B cell (primary cell): ENCODE measurements at regions not wholly inside any gene's neighbourhood (a gene's known extent, or its start where the extent isn't known, plus 50 kb on each side); places are given as distances from the start of the nearest gene placed in this dataset.

Experiments used
- ATAC-seq: fragments of 200-7000 bp; cut with Tn5 transposase; one replicate; pipeline ENCODE4 v1.10.0; 2021; ENCODE audit warnings: low read depth, mild to moderate bottlenecking, moderate number of reproducible peaks, moderate library complexity
- CTCF ChIA-PET: fragments of 350-600 bp; sonication (Branson Sonifier 250); formaldehyde crosslinking; loops from one replicate; lab custom pipeline; 2021; ENCODE audit warnings: antibody characterized with exemption, inconsistent platforms; lab: Charles Lee
- POLR2A ChIA-PET: fragments of 350-600 bp; sonication (Branson Sonifier 250); formaldehyde crosslinking; loops from one replicate; lab custom pipeline; 2021; ENCODE audit warnings: antibody characterized with exemption; lab: Charles Lee
- DNase-seq: peaks from one replicate; pipeline ENCODE4 v3.0.0; 2013
- H2AFZ ChIP-seq: 2 replicates; pipeline ENCODE4 v1.6.1; 2012; ENCODE audit warnings: mild to moderate bottlenecking, low read depth, low read length; ENCODE audit not compliant: insufficient read depth, poor library complexity, severe bottlenecking
- H3K27ac ChIP-seq, 2 donors: 1 replicate in 1 of 2; 2 replicates in 1 of 2; pipeline ENCODE4 v1.5.1; 2012 to 2013; ENCODE audit warnings: low read length in 2 of 2, mild to moderate bottlenecking in 2 of 2, moderate library complexity in 1 of 2
- H3K27me3 ChIP-seq, 4 experiments: fragments of 200-600 bp in 1 of 4; sonication (generic) in 1 of 4; replicated peaks in 1 of 4; 1 replicate in 2 of 4; 2 replicates in 2 of 4; pipeline versions ENCODE4 v1.6.1 to v1.7.0; 2013 to 2016; ENCODE audit warnings: low read length in 3 of 4, mild to moderate bottlenecking in 2 of 4, mixed read lengths in 1 of 4, moderate library complexity in 1 of 4; ENCODE audit not compliant: insufficient read depth in 4 of 4, control insufficient read depth in 3 of 4; ENCODE audit errors: control extremely low read depth in 1 of 4
- H3K36me3 ChIP-seq, 2 experiments: replicated peaks in 1 of 2; 1 replicate in 1 of 2; 2 replicates in 1 of 2; pipeline versions ENCODE4 v1.6.1 to v1.7.1; 2013; ENCODE audit warnings: low read length in 1 of 2; ENCODE audit not compliant: insufficient read depth in 2 of 2, control insufficient read depth in 1 of 2; ENCODE audit errors: control extremely low read depth in 1 of 2, extremely low read depth in 1 of 2
- H3K4me1 ChIP-seq, 2 donors: fragments of 200-600 bp in 1 of 2; sonication (generic) in 1 of 2; 1 replicate in 1 of 2; 2 replicates in 1 of 2; pipeline versions ENCODE4 v1.5.1 to v1.6.1; 2013 to 2017; ENCODE audit warnings: low read length in 2 of 2; ENCODE audit not compliant: control insufficient read depth in 2 of 2, insufficient read depth in 2 of 2
- H3K4me2 ChIP-seq: replicated peaks from 2 replicates; pipeline ENCODE3; 2012; ENCODE audit warnings: mild to moderate bottlenecking, low read depth, low read length; ENCODE audit not compliant: poor library complexity, severe bottlenecking
- H3K4me3 ChIP-seq, 5 experiments: fragments of 200-600 bp in 1 of 5; sonication (generic) in 1 of 5; 1 replicate in 3 of 5; 2 replicates in 2 of 5; pipeline versions ENCODE4 v1.5.1 to v1.7.0; 2011 to 2016; ENCODE audit warnings: low read length in 4 of 5, mild to moderate bottlenecking in 4 of 5, low read depth in 2 of 5, control low read depth in 1 of 5, moderate library complexity in 1 of 5; ENCODE audit not compliant: insufficient read depth in 1 of 5; ENCODE audit errors: control extremely low read depth in 1 of 5, extremely low read depth in 1 of 5
- H3K79me2 ChIP-seq: fragments of 200-600 bp; sonication (generic); one replicate; pipeline ENCODE4 v1.6.0; 2016; ENCODE audit warnings: low read length; ENCODE audit not compliant: control insufficient read depth, insufficient read depth
- H3K9ac ChIP-seq: fragments of 200-600 bp; sonication (generic); 2 replicates; pipeline ENCODE4 v1.6.1; 2017; ENCODE audit warnings: mild to moderate bottlenecking, low read length, moderate library complexity
- H3K9me3 ChIP-seq, 3 donors: one replicate each; pipeline versions ENCODE4 v1.6.1 to v1.7.1; 2013; ENCODE audit warnings: low read length in 2 of 3; ENCODE audit not compliant: control insufficient read depth in 2 of 3, insufficient read depth in 1 of 3; ENCODE audit errors: control extremely low read depth in 1 of 3
- H4K20me1 ChIP-seq: 2 replicates; pipeline ENCODE4 v1.6.0; 2012; ENCODE audit warnings: mild to moderate bottlenecking, low read length; ENCODE audit not compliant: insufficient read depth, control insufficient read depth, poor library complexity, severe bottlenecking
- H3K27ac Mint-ChIP-seq: one replicate; pipeline ENCODE4 v1.8.0; 2021; ENCODE audit warnings: mixed read lengths
- H3K27me3 Mint-ChIP-seq: one replicate; pipeline ENCODE4 v1.8.0; 2021; ENCODE audit warnings: mixed read lengths
- H3K4me1 Mint-ChIP-seq: one replicate; pipeline ENCODE4 v1.8.0; 2021; ENCODE audit warnings: mixed read lengths
- H3K4me3 Mint-ChIP-seq: one replicate; pipeline ENCODE4 v1.8.0; 2021; ENCODE audit warnings: mixed read lengths
- H3K9me3 Mint-ChIP-seq: one replicate; pipeline ENCODE4 v1.8.0; 2022; ENCODE audit warnings: mixed read lengths; ENCODE audit not compliant: insufficient read depth
- EZH2 ChIP-seq: IDR thresholded peaks from 2 replicates; pipeline ENCODE4 v1.6.1; 2012; ENCODE audit warnings: borderline replicate concordance, low read depth, mild to moderate bottlenecking, moderate library complexity, low read length; ENCODE audit not compliant: insufficient read depth, poor library complexity, severe bottlenecking
- WGBS: methylation state at CpG from one replicate; pipeline ENCODE4 v1.1.5; 2013; ENCODE audit warnings: missing lambda C conversion rate; ENCODE audit not compliant: insufficient coverage; 5-methylcytosine and 5-hydroxymethylcytosine counted together
- intact Hi-C: fragments of 100-400 bp; cut with micrococcal nuclease; formaldehyde crosslinking; loops from one replicate; pipeline ENCODE4 v1.10.0; 2022
- TF ChIP-seq, protein P1 (sequence below): fragments of 200-600 bp; IDR thresholded peaks from one replicate; pipeline ENCODE4 v1.8.0; 2022; ENCODE audit warnings: antibody characterized with exemption, mild to moderate bottlenecking

DNA sequence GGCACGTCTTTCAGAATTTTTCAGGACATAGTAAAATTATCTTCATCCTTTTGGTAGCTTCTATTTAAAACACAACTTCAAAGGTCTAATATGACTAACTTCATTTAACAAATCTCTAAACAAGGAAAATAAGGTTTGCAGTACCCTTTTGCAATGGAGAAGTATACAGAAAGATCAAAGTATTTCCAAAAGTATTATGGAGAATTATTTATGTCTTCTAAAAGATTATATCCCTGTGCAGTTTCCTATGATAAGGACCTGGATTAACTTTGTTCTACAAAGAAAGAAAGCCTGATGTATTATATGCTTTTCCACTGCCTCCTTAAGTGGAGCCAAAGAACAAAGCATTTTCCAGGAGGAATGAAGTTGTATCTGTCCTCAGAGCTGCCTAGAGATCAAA, 353.0 kb upstream of the RUNX1 start:
- Histone ChIP-seq H4K20me1 (no peaks in the 10 kb centered on the region), H3K9me3 (no peaks in the 10 kb centered on the region), H3K27ac (no peak overlapping the region), H3K9ac (no peak overlapping the region), H2AFZ (no peak overlapping the region), H3K79me2 (no peaks in the 10 kb centered on the region), H3K4me3 (no peak overlapping the region), H3K4me1 (no peaks in the 10 kb centered on the region), H3K4me2 (no peak overlapping the region), H3K36me3 (no peaks in the 10 kb centered on the region), H3K27me3 (peaks cover 0 to 5% (median 2%) of the 10 kb centered on the region in 4 experiments)
- ChIA-PET CTCF (interaction anchor here (1.1 to 4.4 kb wide), 15 partner anchors 10 to 709 kb away, joined by 3 to 78 read pairs (median 10); no protein-coding TSS in a partner anchor), POLR2A (interaction anchor here (2.8 kb wide), 1 partner anchor 512 kb away, joined by 14 read pairs; no protein-coding TSS in a partner anchor)
- H3K27me3 Mint-ChIP-seq = peaks cover 14% of the 10 kb centered on the region
- TF ChIP-seq, protein P1, sequence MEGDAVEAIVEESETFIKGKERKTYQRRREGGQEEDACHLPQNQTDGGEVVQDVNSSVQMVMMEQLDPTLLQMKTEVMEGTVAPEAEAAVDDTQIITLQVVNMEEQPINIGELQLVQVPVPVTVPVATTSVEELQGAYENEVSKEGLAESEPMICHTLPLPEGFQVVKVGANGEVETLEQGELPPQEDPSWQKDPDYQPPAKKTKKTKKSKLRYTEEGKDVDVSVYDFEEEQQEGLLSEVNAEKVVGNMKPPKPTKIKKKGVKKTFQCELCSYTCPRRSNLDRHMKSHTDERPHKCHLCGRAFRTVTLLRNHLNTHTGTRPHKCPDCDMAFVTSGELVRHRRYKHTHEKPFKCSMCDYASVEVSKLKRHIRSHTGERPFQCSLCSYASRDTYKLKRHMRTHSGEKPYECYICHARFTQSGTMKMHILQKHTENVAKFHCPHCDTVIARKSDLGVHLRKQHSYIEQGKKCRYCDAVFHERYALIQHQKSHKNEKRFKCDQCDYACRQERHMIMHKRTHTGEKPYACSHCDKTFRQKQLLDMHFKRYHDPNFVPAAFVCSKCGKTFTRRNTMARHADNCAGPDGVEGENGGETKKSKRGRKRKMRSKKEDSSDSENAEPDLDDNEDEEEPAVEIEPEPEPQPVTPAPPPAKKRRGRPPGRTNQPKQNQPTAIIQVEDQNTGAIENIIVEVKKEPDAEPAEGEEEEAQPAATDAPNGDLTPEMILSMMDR = no peak
- no peak for TF ChIP-seq EZH2
- no peak for DNase-seq
- no peak overlapping the region for H3K27ac Mint-ChIP-seq
- intact Hi-C loops = loop anchor here (10.0 kb wide), 2 partner anchors 213 to 623 kb away; no protein-coding TSS in a partner anchor
- peaks cover 2% of the 10 kb centered on the region for H3K4me1 Mint-ChIP-seq
- no peak for ATAC-seq
- no CpG with 5 or more reads among the region's 1 CpG for WGBS
- H3K4me3 Mint-ChIP-seq = no peak overlapping the region
- H3K9me3 Mint-ChIP-seq = no peaks in the 10 kb centered on the region

DNA sequence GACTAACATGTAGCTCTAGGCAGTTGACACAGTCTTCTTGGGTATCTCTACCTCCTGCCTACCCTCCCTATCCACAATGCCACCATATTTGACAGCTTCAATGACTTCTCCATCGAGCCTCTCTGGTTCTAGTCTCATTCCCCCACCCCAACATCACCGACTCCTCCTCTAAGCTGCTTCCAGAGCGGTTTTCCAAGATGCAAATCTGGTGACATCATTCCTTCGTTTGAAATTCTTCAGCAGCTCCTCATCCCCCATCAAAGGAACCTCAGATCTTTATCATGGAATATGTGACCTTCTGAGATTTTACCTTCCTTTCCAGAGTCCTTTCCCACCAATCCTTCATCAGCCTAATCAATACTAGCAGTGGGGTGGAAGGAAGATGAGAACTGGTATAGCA, 352.4 kb upstream of the RUNX1 start:
- ATAC-seq (no peak), DNase-seq (no peak)
- Histone ChIP-seq H3K36me3 (no peaks in the 10 kb centered on the region), H3K4me3 (no peak overlapping the region), H3K9ac (no peak overlapping the region), H4K20me1 (no peaks in the 10 kb centered on the region), H3K27ac (no peak overlapping the region), H3K79me2 (no peaks in the 10 kb centered on the region), H3K9me3 (no peaks in the 10 kb centered on the region), H3K4me2 (no peak overlapping the region), H2AFZ (no peak overlapping the region), H3K27me3 (peaks cover 0 to 5% (median 2%) of the 10 kb centered on the region in 4 experiments), H3K4me1 (no peaks in the 10 kb centered on the region)
- peaks cover 2% of the 10 kb centered on the region for H3K4me1 Mint-ChIP-seq
- no peaks in the 10 kb centered on the region for H3K9me3 Mint-ChIP-seq
- POLR2A ChIA-PET = interaction anchor here (2.8 kb wide), 1 partner anchor 512 kb away, joined by 14 read pairs; no protein-coding TSS in a partner anchor
- H3K27ac Mint-ChIP-seq = no peak overlapping the region
- intact Hi-C loops = loop anchor here (10.0 kb wide), 2 partner anchors 213 to 623 kb away; no protein-coding TSS in a partner anchor
- TF ChIP-seq, protein P1 = no peak
- TF ChIP-seq EZH2 = no peak
- 86% methylated on average over 2 of the region's 4 CpGs for WGBS
- H3K27me3 Mint-ChIP-seq = peaks cover 10% of the 10 kb centered on the region
- H3K4me3 Mint-ChIP-seq = no peak overlapping the region
- CTCF ChIA-PET = interaction anchor here (0.6 to 4.4 kb wide), 30 partner anchors 9 to 708 kb away, joined by 3 to 78 read pairs (median 4); no protein-coding TSS in a partner anchor
